ENCODE measurements at regions not wholly inside any gene's neighbourhood (a gene's known extent, or its start where the extent isn't known, plus 50 kb on each side); places are given as distances from the start of the nearest gene placed in this dataset.
"Not testable (repeated sequence)": the region's sequence is repeated elsewhere in the genome, so short reads cannot be mapped to it uniquely, and the experiment has no call there.

DNA sequence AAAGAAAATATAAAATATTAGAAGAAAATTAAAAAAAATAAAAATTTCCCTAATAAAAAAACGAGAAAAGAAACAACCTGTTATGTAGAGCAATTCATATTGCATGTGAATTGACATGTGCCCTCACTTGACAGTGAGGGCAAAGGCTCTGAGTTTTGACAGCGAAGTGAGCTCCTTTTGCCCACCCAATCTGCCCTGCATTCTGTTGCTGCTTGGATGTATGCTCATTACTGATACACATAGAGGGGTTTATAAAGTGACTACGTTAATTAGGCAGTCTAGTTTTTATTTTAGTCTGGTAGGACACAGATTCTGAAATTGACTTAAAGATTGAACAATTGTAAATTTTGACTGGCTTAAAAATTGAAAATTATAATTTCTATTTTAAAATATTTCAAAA lies 949.4 kb downstream of the TLE4 start:
- DNase-seq (ENCODE audit: low spot score), result no peak

DNA sequence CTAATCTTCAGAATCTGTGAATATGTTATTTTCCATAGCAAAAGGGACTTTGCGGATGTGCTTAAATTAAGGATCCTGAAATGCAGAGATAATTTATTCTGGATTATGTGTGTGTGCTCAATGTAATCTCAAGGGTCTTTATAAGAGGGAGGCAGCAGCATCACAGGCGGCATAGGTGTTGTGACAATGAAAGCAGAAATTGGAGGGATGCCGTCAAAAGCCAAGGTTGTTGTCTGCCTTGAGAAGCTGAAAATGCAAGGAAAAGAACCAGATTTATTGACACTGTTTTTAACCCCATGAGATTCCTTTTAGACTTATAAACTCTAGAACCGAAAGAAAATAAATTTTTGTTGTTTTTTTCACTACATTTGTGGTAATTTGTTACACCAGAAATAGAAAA lies 948.5 kb downstream of the TLE4 start:
- DNase-seq (ENCODE audit: low spot score), result no peak

DNA sequence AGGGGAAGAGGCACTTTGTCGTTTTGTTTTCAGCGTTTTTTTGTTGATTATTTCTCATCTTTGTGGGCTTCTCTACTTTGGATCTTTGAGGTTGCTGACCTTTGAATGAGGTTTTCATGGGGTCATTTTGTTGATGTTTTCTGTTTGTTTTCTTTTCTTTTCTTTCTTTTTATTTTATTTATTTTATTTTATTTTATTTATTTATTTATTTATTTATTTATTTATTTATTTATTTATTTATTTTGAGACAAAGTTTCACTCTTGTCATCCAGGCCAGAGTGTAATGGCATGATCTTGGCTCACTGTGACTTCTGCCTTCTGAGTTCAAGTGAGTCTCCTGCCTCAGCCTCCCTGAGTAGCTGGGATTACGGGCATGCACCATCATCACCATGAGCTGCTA lies 946.7 kb downstream of the TLE4 start:
- no peak for DNase-seq (ENCODE audit: low spot score)

DNA sequence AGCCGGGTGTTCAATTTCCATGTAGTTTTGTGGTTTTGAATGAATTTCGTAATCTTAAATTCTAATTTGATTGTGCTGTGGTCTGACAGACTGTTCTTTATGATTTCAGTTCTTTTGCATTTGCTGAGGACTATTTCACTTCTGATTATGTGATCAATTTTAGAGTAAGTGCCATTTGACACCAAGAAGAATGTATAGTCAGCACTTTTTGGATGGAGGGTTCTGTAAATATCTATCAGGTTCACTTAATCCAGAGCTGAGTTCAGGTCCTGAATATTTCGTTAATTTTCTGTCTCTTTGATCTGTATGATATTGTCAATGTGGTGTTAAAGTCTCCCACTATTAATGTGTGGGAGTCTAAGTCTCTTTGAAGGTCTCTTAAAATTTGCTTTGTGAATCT lies 944.9 kb downstream of the TLE4 start:
- DNase-seq (ENCODE audit: low spot score), result no peak

DNA sequence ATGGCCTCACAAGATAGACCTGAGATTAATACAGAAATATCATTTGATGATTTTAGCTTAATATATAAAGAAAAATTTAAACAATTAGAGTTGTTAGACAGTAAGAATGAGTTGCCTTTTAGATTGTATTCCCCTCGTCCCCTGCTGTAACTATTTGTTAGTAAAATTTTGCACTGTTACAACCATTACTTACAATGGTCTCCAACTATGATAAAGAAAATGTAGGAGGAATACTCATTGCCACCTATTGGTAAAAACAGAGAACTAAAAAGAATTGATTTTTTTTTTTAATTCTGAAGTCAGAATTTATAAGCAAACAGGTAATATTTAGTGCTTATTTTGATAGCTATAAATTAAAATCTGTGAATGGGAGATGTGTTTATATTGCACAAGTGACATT lies 937.6 kb downstream of the TLE4 start:
- DNase-seq (ENCODE audit: low spot score), result no peak

DNA sequence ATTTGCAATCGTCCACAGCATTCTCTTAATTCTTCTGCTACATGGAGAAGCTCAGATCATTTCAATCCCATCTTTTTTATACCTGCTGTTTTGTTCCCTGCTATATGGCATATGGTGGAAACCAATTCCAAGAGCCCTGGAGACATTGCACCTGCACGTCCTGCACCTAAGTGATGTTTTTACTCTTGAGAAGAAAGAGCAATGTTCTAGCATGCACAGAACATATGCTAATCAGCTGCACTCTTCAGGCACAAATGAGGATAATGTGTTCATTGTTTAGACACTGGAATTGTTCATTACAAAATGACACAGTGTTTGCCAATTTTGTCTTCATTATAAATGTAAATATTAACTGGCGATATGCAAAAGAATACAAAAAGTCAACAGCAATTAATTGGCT lies 935.8 kb downstream of the TLE4 start:
- no peak for DNase-seq (ENCODE audit: low spot score)

DNA sequence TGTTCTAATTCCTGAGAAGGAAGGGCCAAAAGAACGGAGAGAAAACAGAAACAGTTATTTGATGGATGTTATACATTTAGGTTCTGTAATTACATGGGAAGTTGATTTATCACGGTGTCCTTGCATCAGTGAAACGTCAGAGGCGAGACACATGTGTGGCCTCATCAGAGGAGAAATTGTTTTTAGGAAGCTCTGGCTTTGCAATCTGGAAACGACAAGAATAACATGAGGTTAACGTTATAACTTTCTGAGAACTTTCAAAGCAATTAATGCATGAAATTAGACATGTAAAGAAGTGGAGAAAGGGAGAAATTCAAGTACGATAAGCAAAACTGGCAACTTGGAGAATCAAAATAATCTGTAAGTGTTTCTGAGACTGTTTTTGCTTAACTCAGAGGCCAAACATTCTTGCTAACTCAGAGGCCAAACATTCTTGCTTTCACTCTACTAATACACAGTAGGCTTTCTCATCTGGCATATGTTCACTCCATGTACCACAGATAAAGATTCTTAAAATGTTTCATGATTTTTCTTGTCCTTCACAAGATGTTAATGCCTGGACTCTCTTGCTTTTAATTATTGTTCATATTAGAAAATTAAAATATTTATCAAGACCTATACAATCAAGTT lies 933.0 kb downstream of the TLE4 start:
- no peak for DNase-seq (ENCODE audit: low spot score)

DNA sequence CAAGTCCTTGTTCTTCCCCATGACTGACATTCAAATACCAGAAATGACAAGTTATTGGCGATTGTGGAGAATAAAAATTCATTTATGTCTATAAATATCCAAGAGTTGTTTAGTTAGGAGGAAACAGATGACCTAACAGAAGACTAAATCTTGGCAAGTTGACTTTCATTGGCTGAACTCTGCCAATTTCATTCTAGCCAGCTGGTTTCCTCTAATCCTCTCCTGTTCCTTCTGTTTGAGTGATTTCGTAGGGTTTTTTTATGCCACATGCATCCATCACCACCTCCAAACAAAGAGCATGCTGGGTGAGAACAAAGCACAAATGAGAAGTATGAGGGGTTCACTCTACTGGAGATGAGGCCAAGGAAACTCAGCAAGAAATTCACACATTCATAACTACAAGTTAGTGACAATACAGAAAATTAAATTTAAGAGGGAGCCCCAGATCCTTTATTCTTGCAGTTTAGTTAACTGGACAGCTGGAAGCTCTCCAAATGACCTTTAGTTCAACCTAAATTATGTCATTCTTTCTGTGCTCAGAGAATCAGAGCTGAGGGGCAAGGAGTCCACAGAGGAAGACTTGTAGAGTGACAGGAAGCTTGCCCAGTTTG lies 932.0 kb downstream of the TLE4 start:
- DNase-seq (ENCODE audit: low spot score), result no peak

DNA sequence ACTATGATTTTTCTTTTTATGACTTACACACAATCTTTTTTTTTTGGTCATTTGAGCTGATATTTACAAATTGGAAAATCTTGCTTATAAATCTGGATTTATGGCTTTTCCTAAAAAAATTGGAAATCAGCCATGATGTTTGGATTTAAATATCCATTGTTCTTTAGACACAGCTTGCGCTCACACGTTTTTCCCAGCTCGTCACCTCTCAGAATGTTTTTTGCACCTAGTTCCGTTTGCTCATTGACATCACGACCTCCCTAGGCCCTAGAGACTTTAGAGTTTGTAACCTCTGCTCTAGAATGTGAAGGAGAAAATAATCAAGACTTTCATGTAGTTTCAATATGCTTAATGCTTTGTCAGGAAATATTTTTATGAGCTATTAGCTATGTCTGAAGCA lies 930.5 kb downstream of the TLE4 start:
- no peak for DNase-seq (ENCODE audit: low spot score)

DNA sequence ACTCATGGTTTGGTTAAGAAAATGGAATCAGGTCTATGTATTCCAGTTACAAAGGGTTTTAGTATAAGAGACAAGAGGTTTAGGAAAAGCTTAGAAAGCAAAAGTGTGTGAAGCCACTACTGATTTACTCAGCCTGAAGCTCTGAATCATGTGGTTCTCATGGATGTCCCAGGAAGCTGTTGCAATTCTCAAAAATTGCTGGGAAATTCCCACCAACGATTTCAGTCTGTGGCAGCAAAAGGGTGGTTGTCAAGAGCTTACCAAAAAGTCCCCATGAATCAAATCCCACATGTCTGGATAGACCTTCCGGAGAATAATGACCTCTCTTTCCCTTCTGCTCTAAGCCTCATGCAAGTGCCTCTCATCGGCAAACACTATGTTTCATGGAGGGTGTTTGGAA lies 929.9 kb downstream of the TLE4 start:
- DNase-seq (ENCODE audit: low spot score), result no peak

DNA sequence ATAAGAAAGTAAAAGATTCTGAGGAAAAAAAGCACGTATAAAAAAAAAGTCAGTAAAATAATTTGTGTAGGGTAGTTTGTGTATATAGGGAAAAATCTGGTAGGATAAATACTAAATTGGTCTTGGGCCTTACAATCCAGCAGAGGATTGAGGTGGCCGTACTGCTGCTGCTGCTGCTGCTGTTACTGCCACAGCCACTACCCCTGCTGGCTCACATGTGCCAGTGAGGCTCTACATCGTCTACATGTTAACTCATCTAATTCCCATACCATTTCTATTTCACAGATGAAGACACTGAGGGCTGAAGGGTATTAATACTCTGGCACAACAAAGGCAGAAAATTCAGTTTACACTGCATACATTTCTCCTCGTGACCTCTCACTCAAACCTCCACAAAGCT lies 928.5 kb downstream of the TLE4 start:
- DNase-seq (ENCODE audit: low spot score), result no peak

DNA sequence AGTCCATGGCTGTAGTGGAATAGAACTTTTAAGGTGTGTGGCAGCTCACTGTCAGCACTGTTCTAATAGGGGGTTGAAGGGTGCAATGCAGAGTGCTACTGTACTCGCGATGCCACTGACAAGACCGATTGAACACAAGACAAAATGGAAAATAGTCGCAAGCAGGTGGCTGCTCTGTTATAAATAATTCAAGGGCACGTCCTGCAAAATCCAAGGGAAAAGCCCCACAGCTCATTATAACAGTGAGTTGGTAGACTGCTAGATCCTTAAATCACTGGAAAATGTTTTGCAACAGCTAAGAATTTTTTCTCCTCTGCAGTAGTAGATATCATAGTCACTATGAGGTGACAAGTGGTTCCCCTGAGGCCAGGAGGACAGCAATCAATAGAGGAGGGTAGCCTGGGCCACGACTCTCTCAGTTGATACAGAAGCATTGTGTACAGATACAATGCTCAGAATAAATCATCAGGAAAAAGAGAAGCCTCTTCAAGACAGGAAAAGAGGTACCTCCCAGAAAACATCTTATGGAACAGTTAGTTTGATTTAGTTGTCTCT lies 926.3 kb downstream of the TLE4 start:
- DNase-seq (ENCODE audit: low spot score), result no peak

DNA sequence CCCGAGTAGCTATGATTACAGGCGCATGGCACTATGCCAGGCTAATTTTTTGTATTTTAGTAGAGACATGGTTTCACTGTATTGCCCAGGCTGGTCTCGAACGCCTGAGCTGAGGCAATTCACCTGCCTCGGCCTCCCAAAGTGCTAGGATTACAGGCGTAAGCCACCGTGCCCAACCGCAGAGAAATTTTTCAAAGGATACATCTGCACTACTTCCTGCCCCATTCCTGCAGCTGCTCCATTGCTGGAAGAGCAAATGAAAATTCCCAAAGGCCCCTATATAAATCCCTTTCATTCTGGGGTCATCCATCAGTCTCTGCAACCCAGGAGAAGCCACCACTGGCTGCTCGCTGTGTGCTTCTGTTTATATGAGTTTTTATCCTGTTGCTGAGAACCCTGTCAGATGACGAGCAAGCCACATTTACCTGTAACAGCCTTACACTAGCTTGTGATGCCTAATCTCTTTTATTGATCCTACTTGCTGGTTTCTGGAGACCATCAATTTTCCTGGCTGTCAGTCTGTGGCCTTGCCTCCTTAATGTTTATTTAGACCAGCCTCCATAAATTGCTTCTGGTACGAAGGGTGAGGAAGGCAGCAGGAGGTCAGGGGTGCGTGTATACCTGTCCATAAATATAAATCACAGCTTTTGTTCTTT lies 925.3 kb downstream of the TLE4 start:
- no peak for DNase-seq (ENCODE audit: low spot score)

DNA sequence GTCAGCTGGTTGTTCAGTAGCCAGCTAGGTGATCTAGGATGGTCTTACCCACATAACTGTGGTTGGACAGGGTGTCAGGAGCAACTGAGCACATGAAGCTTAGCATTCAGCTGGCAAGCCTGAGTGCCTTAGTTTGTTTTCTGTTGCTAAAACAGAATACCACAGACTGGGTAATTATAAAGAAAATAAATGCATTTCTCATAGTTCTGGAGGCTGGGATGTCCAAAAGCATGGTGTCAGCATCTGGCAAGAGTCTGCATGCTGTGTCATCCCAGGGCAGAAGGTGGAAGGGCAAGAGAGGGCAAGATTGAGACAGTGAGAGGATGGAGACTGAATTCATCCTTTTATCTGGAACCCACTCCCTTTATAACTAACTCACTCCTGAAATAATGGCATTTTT lies 921.5 kb downstream of the TLE4 start:
- no peak for DNase-seq (ENCODE audit: low spot score)

DNA sequence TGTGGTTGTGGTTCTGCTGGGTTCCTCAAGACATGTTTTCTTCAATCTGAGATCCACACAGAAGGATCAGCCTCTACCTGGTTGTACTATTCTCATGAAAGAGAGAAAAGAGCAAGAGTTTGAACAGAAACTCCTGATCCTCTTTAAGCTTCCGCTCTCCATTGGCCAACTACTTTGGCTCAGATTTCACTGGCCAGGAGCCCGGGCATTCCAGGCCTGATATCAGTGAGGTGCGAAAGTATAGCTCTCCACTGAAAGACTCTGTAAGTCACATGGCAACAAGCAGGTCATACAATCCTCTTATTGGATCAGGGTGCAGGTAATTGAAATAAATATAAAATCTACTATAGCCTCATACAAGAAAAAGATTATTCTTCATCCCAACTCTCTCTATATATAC lies 920.5 kb downstream of the TLE4 start:
- no peak for DNase-seq (ENCODE audit: low spot score)

DNA sequence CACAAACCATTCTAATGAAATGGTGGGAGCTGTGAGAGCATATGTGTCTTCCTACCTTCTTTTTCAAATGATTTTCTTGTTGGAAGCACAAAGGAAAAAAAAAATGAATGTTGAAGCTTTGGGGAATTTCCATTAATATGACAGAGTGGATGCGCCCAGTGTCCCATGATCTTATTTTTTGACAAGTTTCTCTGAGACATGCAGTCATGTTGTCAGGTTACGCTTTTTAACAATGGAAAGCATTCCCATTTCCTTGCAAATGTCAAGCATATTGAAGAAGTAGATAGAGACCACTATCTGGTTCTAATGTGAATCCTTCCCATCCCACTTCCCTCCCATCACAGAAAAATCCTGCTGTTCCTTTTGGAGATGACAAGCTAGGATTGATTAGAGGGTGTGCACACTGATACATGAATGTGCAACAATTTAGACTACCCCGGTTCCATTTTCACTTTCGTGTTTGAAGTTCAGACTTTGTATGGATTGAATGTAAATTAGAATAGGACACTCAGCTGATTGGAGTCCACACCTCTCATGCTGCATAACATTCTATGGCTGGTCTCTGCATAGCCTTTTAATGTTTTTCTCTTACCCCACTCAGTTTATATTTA lies 919.4 kb downstream of the TLE4 start:
- no peak for DNase-seq (ENCODE audit: low spot score)

DNA sequence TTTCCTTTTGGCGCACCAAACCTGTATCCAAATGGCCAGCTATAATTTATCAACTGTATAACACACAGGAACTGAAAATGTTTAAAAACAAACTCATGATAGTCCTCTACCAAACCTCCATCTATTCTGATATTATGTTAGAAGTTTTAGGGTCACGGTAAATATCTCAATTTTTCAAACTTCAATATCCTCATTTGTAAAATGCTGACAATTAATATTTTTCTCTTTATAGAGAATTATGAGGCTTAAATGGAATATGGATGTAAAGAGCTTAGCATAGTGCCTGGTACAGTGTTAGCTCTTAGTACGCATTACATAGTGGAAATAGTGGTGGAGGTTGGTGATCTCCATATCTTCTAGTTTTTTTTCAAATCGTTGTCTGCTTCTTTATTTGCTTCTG lies 917.6 kb downstream of the TLE4 start:
- DNase-seq (ENCODE audit: low spot score), result no peak

DNA sequence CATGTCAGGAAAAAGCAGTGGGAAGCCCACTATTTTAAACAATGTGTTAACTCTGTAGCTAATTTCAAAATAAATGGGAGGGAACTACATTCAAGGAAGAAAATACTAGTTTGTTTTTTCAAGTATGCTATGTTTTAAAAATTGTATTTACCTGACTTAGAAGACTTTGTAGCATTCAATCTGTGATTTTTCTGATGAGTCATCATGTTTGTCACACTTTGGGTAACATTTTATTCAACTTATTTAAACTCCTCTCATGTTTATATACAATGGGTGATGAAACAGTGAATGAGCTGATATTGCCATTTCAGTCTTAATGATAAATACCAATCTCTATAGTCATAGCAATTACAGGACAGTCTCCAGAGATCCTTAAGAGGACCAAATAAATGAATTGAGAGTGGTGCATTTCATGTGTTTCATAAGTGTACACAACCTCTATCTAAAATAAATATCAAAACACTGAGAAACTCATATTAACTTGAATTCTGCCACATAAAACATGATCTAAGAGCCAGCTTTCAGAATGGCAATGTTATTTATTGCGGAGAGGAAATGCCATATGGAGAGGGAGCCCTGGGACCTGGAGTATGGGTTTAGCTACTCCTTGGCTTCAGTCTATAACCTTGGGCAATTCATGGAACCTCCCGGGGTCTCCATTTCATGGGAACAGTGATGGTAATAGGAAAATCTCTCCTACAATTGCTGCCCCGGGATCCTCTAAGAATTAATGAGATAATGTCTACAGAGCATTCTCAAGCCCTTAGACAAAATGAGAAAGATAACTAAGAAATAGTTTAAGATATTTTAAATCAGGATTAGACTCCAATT lies 913.9 kb downstream of the TLE4 start:
- no peak for DNase-seq (ENCODE audit: low spot score)

DNA sequence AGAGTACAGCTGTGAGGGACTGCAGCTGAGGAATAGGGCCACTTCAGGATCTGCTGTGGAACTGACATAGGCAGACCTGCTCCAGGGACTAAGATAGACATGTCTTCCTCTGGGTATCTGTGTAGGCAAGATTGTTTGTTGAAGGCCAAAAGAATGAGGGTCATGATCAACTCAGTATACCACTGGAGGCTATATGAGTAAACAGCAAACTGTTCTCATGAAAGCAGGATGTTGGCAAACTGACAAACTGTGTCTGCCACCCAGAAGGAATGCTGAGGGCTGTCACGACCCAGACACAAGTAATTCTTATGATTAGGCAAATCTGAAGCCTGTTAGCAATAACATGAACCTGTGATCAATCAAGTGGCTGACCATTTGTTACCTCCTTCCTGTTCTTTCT lies 910.5 kb downstream of the TLE4 start:
- not testable (repeated sequence) for DNase-seq (ENCODE audit: low spot score)

DNA sequence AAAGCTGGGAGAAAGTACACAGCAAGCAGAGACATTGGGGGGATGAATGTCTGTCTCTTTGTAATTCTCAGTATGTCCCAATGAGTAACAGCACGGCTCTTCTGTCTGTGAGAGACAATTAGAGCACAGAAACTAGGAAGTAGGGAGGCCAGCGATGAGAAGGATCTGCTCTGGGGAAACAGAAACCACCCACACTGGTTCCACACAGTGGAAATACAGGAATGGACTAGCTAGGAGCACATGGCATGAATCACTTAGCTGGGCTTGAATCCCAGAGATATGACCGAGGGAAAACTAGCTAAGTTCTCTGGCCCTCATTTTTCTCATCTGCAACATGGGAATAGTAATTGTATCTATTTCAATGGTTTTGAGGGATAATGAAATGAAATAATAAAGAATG lies 895.9 kb downstream of the TLE4 start:
- no peak for DNase-seq (ENCODE audit: low spot score)

DNA sequence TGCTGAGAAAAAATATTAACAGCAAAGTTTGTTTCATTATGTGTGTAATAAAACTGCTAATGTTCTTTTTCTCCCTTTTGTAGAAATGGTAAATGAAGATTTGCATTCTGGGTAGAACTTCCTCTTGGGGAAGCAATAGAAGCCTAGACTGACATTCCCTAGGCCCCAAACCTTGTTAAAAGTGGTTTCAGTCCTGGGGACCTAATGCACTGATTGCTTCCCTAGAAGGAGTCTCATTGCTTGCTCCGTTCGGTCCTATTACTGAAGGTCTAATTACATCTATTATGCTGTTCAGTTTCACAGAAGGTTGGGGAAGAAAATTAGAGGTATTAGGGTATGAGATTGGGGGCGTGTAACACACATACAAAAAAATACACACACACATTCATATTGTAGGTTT lies 893.8 kb downstream of the TLE4 start:
- no peak for DNase-seq (ENCODE audit: low spot score)

DNA sequence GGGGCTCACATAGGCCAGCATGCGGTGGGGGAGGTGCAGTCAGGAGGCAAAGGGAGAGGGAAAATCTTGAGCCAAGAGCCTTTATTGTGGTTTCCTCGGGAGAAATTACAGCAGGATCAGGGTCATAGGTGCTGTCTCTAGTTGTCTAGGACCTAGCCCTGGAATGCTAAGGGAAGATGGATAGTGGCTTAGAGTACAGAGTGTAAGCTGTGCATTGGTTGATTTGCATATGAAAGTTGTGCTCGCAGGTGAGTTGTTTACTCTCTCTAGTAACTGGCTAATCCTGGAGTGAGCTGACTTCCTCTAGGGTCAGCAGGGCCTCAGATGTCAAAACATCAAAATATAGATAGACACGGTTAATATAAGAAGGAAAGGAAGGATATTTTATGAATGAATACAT lies 877.7 kb downstream of the TLE4 start:
- no peak for DNase-seq (ENCODE audit: low spot score)
